Breast epithelium (tissue), 3 donors: ENCODE measurements at regions not wholly inside any gene's neighbourhood (a gene's known extent, or its start where the extent isn't known, plus 50 kb on each side); places are given as distances from the start of the nearest gene placed in this dataset.

Source experiments
- POLR2A ChIP-seq: fragments of 450-650 bp; IDR thresholded peaks from one replicate; pipeline ENCODE4 v1.6.1; 2016; ENCODE audit warnings: antibody characterized with exemption, mild to moderate bottlenecking, moderate library complexity
- POLR2AphosphoS5 ChIP-seq, 3 donors: sonication (generic); formaldehyde crosslinking; IDR thresholded peaks; one replicate each; pipeline ENCODE4 v1.6.1; 2017; ENCODE audit warnings: antibody characterized with exemption in 3 of 3
- TF ChIP-seq, protein P1 (sequence below), 3 donors: fragments of 450-650 bp; IDR thresholded peaks; one replicate each; pipeline ENCODE4 v1.5.1; 2016 to 2017; ENCODE audit warnings: antibody characterized with exemption in 3 of 3, mild to moderate bottlenecking in 3 of 3, moderate library complexity in 3 of 3

DNA sequence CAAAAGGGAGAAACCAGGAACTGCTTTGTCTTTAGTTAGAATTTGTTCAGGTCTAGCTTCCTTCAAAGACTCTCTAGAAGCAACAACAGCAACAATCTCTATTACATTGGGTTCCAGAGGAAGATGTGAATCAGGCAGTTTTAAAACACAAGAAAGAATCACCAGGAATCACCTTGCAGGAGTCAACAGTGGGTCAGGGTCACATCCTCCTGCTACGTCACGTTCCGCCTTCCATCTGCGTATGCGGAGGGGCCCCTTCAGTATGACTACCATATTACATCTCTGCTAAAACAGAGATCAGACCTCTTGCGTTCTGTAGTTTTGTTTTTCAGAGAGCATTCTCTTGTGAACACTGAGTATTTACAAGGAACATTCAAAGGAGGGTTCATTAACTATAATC lies 147.8 kb upstream of the STARD13 start:
- TF ChIP-seq POLR2A = no peak
- TF ChIP-seq, protein P1, sequence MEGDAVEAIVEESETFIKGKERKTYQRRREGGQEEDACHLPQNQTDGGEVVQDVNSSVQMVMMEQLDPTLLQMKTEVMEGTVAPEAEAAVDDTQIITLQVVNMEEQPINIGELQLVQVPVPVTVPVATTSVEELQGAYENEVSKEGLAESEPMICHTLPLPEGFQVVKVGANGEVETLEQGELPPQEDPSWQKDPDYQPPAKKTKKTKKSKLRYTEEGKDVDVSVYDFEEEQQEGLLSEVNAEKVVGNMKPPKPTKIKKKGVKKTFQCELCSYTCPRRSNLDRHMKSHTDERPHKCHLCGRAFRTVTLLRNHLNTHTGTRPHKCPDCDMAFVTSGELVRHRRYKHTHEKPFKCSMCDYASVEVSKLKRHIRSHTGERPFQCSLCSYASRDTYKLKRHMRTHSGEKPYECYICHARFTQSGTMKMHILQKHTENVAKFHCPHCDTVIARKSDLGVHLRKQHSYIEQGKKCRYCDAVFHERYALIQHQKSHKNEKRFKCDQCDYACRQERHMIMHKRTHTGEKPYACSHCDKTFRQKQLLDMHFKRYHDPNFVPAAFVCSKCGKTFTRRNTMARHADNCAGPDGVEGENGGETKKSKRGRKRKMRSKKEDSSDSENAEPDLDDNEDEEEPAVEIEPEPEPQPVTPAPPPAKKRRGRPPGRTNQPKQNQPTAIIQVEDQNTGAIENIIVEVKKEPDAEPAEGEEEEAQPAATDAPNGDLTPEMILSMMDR (IDR thresholded peaks at IDR 0.05) = no peak
- TF ChIP-seq POLR2AphosphoS5 (IDR thresholded peaks at IDR 0.05) = no peak
